ENCODE measurements at regions not wholly inside any gene's neighbourhood (a gene's known extent, or its start where the extent isn't known, plus 50 kb on each side); places are given as distances from the start of the nearest gene placed in this dataset.
"Not testable (repeated sequence)": the region's sequence is repeated elsewhere in the genome, so short reads cannot be mapped to it uniquely, and the experiment has no call there.

DNA sequence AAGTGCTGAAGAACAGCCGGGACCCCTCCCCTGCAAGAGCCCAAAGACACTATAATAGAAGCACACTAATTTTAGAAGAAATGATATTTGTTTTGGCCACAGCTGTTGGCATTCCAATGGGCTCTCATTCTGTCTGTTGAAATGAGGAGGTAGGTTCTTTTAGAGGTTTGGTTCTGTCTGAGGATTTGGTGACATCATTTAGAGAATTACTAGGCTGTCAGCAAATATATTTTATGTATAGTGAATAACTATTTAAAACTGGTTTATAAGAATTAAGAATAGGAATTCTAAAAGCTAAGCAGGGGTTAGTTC lies 200.7 kb upstream of the SLC38A2 start:
- no peak for DNase-seq

DNA sequence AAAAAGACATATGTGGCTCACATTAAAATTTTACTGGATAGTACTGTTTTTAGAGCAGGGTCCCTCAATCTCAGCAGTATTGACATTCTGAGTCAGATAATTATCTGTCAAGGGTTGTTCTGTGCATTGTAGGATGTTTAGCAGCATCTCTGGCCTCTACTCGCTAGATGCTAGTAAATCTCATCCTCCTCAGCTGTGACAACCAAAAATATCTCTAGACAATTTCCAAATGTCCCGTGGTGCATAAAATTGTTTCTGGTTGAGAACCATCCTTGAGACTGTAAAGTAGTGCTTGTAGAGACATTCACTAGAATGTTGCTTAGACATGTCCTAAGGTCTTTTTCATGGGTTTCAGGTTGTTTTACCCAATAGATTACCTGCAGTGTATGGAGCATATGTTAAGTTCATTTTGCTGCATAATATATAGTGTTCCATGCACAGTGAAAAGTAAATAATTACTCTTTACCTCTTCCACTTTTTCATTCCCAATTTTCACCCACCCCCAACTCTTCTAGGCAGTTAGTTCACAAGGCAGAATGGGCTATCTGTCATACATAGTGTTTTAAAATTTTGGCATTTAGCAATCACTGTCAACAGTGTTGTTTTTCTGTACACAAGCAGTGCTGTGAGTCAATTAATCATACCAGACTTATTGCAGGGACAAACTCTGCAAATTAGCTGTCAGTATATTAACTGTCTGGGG lies 200.2 kb upstream of the SLC38A2 start:
- DNase-seq = no peak

DNA sequence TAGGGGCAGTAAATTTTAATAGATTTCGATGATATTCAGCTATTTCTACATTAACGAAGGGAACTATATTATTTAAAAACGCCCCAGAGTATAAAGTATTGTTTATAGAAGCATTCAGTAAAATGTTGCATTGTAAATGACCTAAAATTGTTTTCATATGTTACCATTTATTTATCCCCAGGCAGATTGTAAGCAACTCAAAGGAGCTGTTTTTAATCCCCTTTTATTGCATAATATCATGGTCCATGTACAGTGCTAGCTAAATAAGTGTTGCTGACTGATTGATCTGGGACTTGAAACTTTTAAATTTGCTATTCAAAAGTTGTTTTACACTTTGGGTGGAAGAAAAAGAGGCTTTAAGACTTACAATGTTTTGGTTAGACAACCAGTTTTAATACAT lies 199.0 kb upstream of the SLC38A2 start:
- no peak for DNase-seq

DNA sequence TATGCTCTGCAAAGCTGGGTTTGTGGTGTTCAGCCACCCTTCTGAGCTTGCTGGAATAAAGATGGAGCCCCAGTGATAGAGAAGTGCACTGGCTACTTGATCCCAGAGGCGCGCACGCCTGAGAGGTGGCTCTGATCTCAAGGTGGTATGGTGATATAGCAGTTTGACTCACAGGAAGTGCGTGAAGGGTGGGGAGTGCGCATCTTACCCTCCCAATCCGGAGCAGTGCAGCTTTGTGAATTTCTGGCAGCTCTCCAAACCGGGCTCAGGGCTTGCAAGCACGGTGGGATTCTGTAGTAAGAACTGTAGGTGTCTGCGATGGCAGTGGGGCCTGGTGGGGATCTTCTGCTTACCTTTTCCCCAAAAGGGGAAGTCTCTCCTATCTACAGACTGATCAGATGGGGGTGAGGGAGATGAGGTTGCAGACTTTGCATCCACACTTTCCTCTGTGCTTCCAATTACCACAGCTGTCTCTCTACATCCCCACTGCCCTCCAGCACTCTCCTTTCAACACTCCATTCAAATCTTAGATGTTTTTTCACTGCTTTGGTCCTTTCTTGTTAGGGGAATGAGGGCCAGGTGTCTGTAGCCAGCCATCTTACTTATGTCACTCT lies 197.4 kb upstream of the SLC38A2 start:
- DNase-seq = no peak

DNA sequence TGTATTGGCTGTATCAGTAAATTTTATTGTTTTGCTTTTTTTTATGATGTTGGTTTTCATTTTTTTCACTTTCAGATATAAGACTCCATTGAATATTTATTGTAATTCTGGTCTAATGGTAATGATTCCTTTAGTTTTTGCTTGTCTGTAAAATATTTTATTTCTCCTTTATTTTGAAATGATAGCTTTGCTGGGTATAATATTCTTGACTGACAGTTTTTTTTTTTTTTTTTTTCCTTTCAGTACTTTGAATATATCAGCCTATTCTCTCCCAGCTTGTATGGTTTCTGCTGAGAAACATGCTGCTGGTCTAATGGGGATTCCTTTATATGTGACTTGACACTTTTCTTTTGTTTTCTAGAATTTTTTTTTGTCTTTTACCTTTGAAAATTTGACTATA lies 195.1 kb upstream of the SLC38A2 start:
- no peak for DNase-seq

- DNase-seq = no peak
Measured at GRCh38 chr12:46562625-46563225, 190.2 kb upstream of the SLC38A2 start.

DNA sequence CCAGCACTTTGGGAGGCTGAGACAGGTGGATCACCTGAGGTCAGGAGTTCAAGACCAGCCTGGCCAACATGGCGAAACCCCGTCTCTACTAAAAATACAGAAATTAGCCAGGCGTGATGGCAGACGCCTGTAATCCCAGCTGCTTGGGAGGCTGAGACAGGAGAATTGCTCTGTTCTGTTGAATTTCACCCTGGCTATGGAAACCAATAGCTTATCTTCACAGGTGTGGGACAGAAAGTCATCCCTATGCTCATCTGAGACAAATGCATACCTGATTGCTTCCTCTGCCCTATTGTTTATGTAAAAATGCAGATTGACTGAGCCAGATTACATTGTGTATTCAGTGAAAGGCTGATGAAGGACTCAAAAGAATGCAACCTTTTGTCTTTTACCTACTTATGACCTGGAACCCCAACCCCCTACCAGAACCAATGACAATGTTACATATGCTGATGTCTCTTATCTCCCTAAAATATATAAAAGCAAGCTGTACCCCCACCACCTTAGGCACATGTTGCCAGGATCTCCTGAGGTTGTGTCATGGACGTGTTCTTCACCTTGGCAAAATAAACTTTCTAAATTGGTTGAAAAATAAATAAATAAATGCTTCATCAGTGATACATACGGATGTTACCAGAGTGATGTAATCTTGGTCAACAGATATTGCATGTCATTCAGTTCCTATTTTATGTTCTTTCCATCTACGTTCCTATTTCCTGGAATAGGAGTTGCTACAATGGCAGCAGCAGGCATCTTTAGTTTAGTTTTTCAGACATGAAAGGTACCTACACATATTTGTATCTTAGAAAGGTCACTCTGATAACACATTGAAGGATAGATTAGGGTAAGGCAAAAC lies 189.4 kb upstream of the SLC38A2 start:
- DNase-seq = not testable (repeated sequence)

- no peak for DNase-seq
Measured at GRCh38 chr12:46560874-46561273, 188.3 kb upstream of the SLC38A2 start.

DNA sequence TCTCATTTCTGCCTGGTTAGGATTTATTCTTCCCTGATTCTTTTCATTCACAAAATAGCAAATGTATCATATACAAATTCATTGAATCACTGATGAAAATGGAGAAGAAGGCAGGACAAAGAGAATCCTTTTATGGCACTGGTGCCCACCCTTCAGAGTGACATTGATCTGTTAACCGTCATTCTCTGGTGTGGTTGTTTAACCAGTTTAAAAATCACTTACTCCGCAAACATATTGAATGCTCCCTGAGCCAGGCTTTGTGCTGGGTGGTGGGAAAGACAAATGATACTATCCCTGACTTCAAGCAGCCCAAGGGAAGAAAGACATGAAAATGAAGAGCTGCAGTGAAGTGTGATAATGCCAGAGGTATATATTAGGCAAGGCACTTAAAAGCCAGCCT lies 187.5 kb upstream of the SLC38A2 start:
- no peak for DNase-seq

- no peak for DNase-seq
Measured at GRCh38 chr12:46559311-46559710, 186.7 kb upstream of the SLC38A2 start.

DNA sequence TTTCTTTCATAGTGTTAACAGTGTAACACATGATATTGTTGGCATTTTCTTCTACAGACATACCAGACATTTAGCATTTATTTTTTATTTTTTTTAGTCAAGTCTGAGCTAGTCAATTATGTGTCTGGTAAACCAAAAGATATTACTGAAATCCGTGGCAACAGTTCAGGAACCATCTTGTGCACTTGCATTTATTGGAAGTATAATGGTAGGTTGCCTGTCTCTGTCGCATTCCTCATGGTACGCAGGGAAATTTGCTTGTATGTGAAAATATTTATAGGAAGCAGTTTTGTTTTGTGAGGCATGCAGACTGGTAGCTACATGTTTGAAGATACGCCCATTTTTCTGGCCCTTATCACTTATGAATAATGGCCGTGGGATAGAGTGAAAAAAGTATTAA lies 186.1 kb upstream of the SLC38A2 start:
- no peak for DNase-seq

DNA sequence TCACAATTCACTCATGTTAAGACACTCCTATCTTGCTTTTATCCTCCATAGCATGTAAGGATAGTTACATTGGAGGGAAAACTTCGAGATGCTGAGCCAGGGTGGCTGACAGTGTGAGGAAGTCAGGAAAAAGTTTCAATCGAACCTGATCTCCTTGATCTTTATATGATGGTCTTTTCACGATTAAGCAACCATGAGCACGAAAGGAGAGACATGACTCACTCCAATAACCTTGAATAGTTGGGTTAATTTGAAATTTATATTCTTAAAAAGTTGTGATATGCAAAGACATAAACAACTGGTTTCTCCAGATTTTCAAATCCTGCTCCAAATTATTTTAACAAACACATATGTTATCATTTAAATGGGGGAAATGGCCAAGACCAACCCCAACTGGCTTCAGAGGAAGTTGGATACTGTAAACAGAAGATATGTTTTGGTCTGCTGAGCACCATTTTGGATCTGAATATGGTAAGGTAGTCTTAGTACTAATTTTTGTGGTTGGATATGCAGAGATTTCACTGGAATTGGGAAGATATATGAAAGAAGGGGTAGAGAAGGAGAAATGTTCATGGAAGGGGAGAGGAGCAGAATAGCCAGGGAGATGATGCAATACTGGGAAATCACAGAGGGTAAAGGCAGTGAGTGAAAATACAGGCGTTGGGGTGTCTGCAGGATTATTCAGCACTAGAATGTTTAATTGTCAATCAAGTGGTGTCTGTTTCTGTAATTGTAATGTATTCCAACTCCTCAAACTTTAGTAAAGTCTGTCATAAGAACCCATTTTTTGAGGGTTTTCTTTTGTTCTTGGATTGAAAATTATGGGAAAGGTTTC lies 185.2 kb upstream of the SLC38A2 start:
- no peak for DNase-seq

DNA sequence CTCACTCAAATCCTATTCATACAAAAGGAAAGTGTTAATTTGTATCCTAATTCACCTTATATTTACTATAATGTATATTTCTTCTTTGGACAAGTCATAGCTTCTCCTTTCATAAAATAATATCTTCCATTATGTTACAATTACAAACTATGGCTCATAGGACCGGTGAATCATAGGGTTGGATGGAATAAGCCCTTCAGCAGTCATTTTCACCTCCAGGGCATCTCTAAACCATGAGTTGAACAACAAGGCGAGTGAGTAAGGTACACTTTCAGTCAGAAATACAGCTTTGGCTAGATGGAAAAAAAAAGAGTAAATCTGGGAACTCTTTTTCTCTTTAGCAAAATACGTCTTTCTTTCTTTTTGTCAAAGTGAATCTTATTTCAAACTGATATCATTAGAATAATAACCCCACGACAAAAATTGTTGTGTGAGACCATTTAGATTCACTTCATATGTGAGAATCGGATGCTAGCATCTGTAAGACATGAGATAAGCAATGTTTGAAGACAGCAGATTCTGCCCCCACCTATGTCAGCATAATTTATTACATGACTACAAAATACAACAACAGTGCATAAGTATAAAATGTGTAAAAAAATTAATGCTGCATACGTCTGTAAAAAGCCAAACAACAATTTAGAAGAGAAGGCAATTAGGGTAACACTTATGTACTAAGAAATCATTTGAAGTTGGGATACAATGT lies 184.4 kb upstream of the SLC38A2 start:
- DNase-seq = no peak

- DNase-seq = no peak
Measured at GRCh38 chr12:46556105-46556559, 183.6 kb upstream of the SLC38A2 start.

DNA sequence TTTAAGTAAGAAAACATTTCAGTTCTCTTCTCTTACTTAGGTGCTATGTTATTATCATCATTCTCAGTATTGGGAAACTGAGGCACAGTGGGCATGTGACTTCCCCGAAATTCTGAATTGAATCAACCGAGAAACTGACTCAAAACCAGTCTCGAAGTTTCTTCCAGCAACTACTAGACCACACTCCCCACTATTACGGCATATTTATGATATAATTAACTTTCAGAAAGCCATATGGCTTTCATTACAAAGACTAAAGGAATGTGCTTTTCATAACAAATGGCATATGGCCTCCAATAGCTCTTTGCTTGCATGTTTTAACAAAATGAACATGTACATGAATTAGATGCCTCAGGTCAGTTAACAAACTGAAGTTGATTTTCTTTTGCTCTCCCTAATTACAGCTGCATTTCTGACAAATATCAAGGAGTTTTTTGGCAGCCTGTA lies 182.9 kb upstream of the SLC38A2 start:
- no peak for DNase-seq

- DNase-seq = no peak
Measured at GRCh38 chr12:46554460-46554859, 181.9 kb upstream of the SLC38A2 start.

DNA sequence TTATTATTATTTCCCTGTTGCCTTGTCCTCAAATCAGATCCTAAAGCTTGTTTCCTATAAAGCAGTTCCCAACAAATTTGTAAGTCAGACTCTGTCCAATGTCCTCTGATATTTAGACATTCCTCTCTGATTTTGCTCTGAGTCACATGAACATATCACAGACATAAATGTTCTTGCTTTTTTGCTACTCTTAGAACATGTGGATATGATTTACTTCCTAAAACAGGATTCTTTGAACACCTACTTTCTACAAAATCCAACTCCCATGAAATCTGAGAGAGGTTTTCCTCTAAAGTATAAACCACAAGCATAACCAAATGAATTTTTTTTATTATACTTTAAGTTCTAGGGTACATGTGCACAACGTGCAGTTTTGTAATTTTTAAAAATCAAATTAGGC lies 181.3 kb upstream of the SLC38A2 start:
- DNase-seq = no peak

- DNase-seq = no peak
Measured at GRCh38 chr12:46553266-46553665, 180.7 kb upstream of the SLC38A2 start.

- no peak for DNase-seq
Measured at GRCh38 chr12:46550266-46550879, 177.8 kb upstream of the SLC38A2 start.

Data from anterior cingulate cortex (tissue), 58 donors.